ENCODE measurements at regions not wholly inside any gene's neighbourhood (a gene's known extent, or its start where the extent isn't known, plus 50 kb on each side); places are given as distances from the start of the nearest gene placed in this dataset.

- H3K9ac ChIP-seq (ENCODE audit: low read length) = no peak overlapping the region
- no peaks in the 10 kb centered on the region for H3K9me3 ChIP-seq (ENCODE audit: control insufficient read depth in 1 of 2, insufficient read depth in 1 of 2, low read depth in 1 of 2, low read length in 2 of 2)
- no peak overlapping the region for H3K27ac ChIP-seq (ENCODE audit: low read depth, low read length)
- DNase-seq (ENCODE audit: low read depth, low spot score) (no peak), ATAC-seq (no peak)
- no peaks in the 10 kb centered on the region for H3K9me2 ChIP-seq (ENCODE audit: insufficient read depth)
- no peak for TF ChIP-seq ZFX (IDR thresholded peaks at IDR 0.05)
- no peak for TF ChIP-seq CTCF (IDR thresholded peaks at IDR 0.05 in 2 of 3, conservative IDR thresholded peaks at IDR 0.05 in 1 of 3; ENCODE audit: borderline replicate concordance in 1 of 3, insufficient read depth in 1 of 3, low read depth in 2 of 3, low read length in 2 of 3)
- no peak for TF ChIP-seq JUND (IDR thresholded peaks at IDR 0.05)
- TF ChIP-seq RAD21 (IDR thresholded peaks at IDR 0.05; ENCODE audit: low read depth) = no peak
- TF ChIP-seq ATF3 (IDR thresholded peaks at IDR 0.05) = no peak
- no peak for TF ChIP-seq SIN3A (IDR thresholded peaks at IDR 0.05; ENCODE audit: low read depth)
- no peak for TF ChIP-seq POLR2A (IDR thresholded peaks at IDR 0.05; ENCODE audit: borderline replicate concordance, extremely low read depth, insufficient read depth, insufficient read length)
- no peak for TF ChIP-seq CEBPB (IDR thresholded peaks at IDR 0.05; ENCODE audit: low read depth)
- no peaks in the 10 kb centered on the region for H3K36me3 ChIP-seq (ENCODE audit: control insufficient read depth in 1 of 2, insufficient read depth in 2 of 2, low read length in 2 of 2)
- RAD21 ChIA-PET (ENCODE audit: low non-redundant PET in 1 of 2, low total read pairs in 2 of 2, uncharacterized antibody in 2 of 2, unreplicated experiment in 2 of 2) = no interaction called here
- no peaks in the 10 kb centered on the region for H4K20me1 ChIP-seq (ENCODE audit: insufficient read depth)
- no peak overlapping the region for H2AFZ ChIP-seq (ENCODE audit: low read depth, low read length, poor library complexity, severe bottlenecking)
- H3K27me3 ChIP-seq (ENCODE audit: insufficient read depth, low read length) = no peaks in the 10 kb centered on the region
- no TSS peak for BruUV-seq (replicated peaks)
- H3K4me2 ChIP-seq (ENCODE audit: low read length) = no peak overlapping the region
- H3K4me3 ChIP-seq (replicated peaks in 1 of 2; ENCODE audit: low read depth in 1 of 2, low read length in 2 of 2) = no peak overlapping the region
- CTCF ChIA-PET = no interaction called here
- intact Hi-C loops (cut with micrococcal nuclease) = no loop called here
- no peaks in the 10 kb centered on the region for H3K79me2 ChIP-seq (ENCODE audit: insufficient read depth, low read length)
- no peaks in the 10 kb centered on the region for H3K4me1 ChIP-seq (ENCODE audit: control insufficient read depth in 1 of 2, insufficient read depth in 2 of 2, low read length in 2 of 2)
- POLR2A ChIA-PET = no interaction called here
Observed at GRCh38 chr11:106461148-106461691, 383.8 kb downstream of the AASDHPPT start.

- BruUV-seq (replicated peaks) = no TSS peak
- TF ChIP-seq TCF7L2 (IDR thresholded peaks at IDR 0.05; ENCODE audit: borderline replicate concordance, extremely low read depth, insufficient read depth, insufficient read length) (peak; percentile 48), POLR2A (IDR thresholded peaks at IDR 0.05; ENCODE audit: borderline replicate concordance, extremely low read depth, insufficient read depth, insufficient read length) (no peak)
- ChIA-PET POLR2A (no interaction called here), CTCF (no interaction called here), RAD21 (ENCODE audit: low non-redundant PET in 1 of 2, low total read pairs in 2 of 2, uncharacterized antibody in 2 of 2, unreplicated experiment in 2 of 2) (no interaction called here)
- Histone ChIP-seq H3K36me3 (ENCODE audit: control insufficient read depth in 1 of 2, insufficient read depth in 2 of 2, low read length in 2 of 2) (no peaks in the 10 kb centered on the region), H3K79me2 (ENCODE audit: insufficient read depth, low read length) (no peaks in the 10 kb centered on the region), H3K4me3 (replicated peaks in 1 of 2; ENCODE audit: low read depth in 1 of 2, low read length in 2 of 2) (no peak overlapping the region), H4K20me1 (ENCODE audit: insufficient read depth) (no peaks in the 10 kb centered on the region), H2AFZ (ENCODE audit: low read depth, low read length, poor library complexity, severe bottlenecking) (no peak overlapping the region), H3K4me1 (ENCODE audit: control insufficient read depth in 1 of 2, insufficient read depth in 2 of 2, low read length in 2 of 2) (no peaks in the 10 kb centered on the region), H3K9ac (ENCODE audit: low read length) (no peak overlapping the region), H3K9me3 (ENCODE audit: control insufficient read depth in 1 of 2, insufficient read depth in 1 of 2, low read depth in 1 of 2, low read length in 2 of 2) (no peaks in the 10 kb centered on the region), H3K4me2 (ENCODE audit: low read length) (no peak overlapping the region), H3K9me2 (ENCODE audit: insufficient read depth) (no peaks in the 10 kb centered on the region), H3K27me3 (ENCODE audit: insufficient read depth, low read length) (no peaks in the 10 kb centered on the region), H3K27ac (ENCODE audit: low read depth, low read length) (no peak overlapping the region)
- DNase-seq (ENCODE audit: low read depth, low spot score) = no peak
- ATAC-seq = peak; percentile 60
- intact Hi-C loops (cut with micrococcal nuclease) = no loop called here
Observed at GRCh38 chr11:106461839-106462545, 384.5 kb downstream of the AASDHPPT start.
